ENCODE measurements at regions not wholly inside any gene's neighbourhood (a gene's known extent, or its start where the extent isn't known, plus 50 kb on each side); places are given as distances from the start of the nearest gene placed in this dataset.

DNA sequence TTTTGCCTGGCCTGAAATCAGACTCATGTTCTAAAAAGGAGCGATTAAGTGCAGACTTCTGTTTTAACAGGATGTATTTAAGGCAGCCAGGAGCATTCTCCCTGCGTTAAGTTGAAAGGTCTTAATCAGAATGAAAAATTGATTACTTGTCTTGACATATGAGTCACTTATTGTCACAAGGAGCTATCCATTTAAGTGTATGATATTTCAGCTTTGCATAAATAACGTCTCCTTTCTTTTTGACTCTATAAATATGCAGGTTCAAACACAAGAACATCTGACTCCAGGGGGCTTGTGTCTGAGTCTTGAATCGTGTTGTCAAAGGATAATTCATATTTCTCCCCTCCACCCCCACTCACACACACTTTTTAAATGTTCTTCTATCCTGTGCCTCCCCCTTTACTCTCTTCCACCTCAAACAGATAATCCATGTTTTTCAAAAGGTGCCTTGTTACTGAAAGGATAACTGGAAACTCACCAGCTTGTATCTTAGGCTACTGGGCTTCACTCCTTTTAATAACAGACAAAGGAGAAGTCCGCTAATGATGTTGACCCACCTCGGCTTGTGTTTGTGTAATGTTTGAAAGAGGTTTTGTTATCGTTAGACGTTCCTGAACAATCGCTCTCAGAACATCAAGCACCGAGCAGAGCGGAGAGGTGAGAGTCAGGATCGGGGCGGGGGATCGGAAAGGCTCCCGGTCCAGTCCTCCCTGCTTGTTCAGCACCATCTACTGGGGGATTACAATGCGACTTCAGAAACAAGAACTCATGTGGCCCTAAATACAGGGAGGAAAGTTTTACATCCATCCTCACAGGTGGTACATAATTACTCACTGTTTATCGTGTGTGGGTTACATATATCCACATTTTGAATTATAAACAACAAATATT lies 107.5 kb upstream of the RPL34 start:
- H3K36me3 ChIP-seq (replicated peaks; ENCODE audit: insufficient read depth, low read length): no peaks in the 10 kb centered on the region
- H3K9ac ChIP-seq (ENCODE audit: low read length): no peak overlapping the region
- no peaks in the 10 kb centered on the region for H4K20me1 ChIP-seq (ENCODE audit: insufficient read depth, low read length)
- no peaks in the 10 kb centered on the region for H3K27me3 ChIP-seq (replicated peaks; ENCODE audit: insufficient read depth, low read length)
- H3K79me2 ChIP-seq (ENCODE audit: low read length): no peaks in the 10 kb centered on the region
- TF ChIP-seq, protein P1, sequence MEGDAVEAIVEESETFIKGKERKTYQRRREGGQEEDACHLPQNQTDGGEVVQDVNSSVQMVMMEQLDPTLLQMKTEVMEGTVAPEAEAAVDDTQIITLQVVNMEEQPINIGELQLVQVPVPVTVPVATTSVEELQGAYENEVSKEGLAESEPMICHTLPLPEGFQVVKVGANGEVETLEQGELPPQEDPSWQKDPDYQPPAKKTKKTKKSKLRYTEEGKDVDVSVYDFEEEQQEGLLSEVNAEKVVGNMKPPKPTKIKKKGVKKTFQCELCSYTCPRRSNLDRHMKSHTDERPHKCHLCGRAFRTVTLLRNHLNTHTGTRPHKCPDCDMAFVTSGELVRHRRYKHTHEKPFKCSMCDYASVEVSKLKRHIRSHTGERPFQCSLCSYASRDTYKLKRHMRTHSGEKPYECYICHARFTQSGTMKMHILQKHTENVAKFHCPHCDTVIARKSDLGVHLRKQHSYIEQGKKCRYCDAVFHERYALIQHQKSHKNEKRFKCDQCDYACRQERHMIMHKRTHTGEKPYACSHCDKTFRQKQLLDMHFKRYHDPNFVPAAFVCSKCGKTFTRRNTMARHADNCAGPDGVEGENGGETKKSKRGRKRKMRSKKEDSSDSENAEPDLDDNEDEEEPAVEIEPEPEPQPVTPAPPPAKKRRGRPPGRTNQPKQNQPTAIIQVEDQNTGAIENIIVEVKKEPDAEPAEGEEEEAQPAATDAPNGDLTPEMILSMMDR (IDR thresholded peaks at IDR 0.05; ENCODE audit: low read length): no peak
- no peak for TF ChIP-seq EZH2phosphoT487 (IDR thresholded peaks at IDR 0.05; ENCODE audit: low read length)
- no peak for TF ChIP-seq EZH2 (optimal IDR thresholded peaks at IDR 0.05; ENCODE audit: low read depth, low read length)
- no peaks in the 10 kb centered on the region for H3K9me3 ChIP-seq (replicated peaks; ENCODE audit: insufficient read depth, low read length)
- no peak overlapping the region for H3K4me2 ChIP-seq (ENCODE audit: low read depth, low read length)
- H3K4me1 ChIP-seq (ENCODE audit: low read length): no peaks in the 10 kb centered on the region
- H3K4me3 ChIP-seq (ENCODE audit: low read length): no peak overlapping the region
- no peaks in the 10 kb centered on the region for H3F3A ChIP-seq (ENCODE audit: insufficient read depth, low read length)
- DNase-seq: no peak
- H2AFZ ChIP-seq (ENCODE audit: low read length): no peak overlapping the region
- no peaks in the 10 kb centered on the region for H3K9me2 ChIP-seq (replicated peaks; ENCODE audit: insufficient read depth, low read length)
- no peak overlapping the region for H3K27ac ChIP-seq (ENCODE audit: low read length)

DNA sequence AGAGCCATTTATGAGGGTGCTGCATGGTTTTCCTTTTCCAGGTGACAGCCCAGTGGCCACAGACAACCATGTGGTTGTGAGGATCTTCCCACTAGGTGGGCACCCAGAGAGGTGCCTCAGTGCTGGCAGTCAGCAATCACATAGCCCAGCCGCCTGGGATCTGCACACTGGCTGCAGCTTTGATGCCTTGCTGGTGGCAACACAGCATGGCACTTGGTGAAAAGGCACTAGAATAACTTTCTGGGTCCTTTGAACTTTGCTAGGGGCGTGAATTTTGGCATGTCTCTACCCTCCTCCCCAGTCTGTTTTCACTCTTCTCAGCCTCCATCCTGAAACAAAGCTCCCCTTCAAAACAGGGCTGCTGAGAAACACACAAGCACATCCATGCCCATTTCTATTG lies 108.8 kb upstream of the RPL34 start:
- Histone ChIP-seq H3K4me3 (ENCODE audit: low read length) (no peak overlapping the region), H3K36me3 (replicated peaks; ENCODE audit: insufficient read depth, low read length) (no peaks in the 10 kb centered on the region), H3F3A (ENCODE audit: insufficient read depth, low read length) (no peaks in the 10 kb centered on the region), H2AFZ (ENCODE audit: low read length) (no peak overlapping the region), H3K27me3 (replicated peaks; ENCODE audit: insufficient read depth, low read length) (no peaks in the 10 kb centered on the region), H3K4me1 (ENCODE audit: low read length) (no peaks in the 10 kb centered on the region), H4K20me1 (ENCODE audit: insufficient read depth, low read length) (no peaks in the 10 kb centered on the region), H3K9ac (ENCODE audit: low read length) (no peak overlapping the region), H3K27ac (ENCODE audit: low read length) (no peak overlapping the region), H3K9me2 (replicated peaks; ENCODE audit: insufficient read depth, low read length) (no peaks in the 10 kb centered on the region), H3K4me2 (ENCODE audit: low read depth, low read length) (no peak overlapping the region), H3K9me3 (replicated peaks; ENCODE audit: insufficient read depth, low read length) (no peaks in the 10 kb centered on the region), H3K79me2 (ENCODE audit: low read length) (no peaks in the 10 kb centered on the region)
- no peak for DNase-seq
- TF ChIP-seq EZH2 (optimal IDR thresholded peaks at IDR 0.05; ENCODE audit: low read depth, low read length): no peak
- TF ChIP-seq, protein P1 (IDR thresholded peaks at IDR 0.05; ENCODE audit: low read length): no peak
- no peak for TF ChIP-seq EZH2phosphoT487 (IDR thresholded peaks at IDR 0.05; ENCODE audit: low read length)

DNA sequence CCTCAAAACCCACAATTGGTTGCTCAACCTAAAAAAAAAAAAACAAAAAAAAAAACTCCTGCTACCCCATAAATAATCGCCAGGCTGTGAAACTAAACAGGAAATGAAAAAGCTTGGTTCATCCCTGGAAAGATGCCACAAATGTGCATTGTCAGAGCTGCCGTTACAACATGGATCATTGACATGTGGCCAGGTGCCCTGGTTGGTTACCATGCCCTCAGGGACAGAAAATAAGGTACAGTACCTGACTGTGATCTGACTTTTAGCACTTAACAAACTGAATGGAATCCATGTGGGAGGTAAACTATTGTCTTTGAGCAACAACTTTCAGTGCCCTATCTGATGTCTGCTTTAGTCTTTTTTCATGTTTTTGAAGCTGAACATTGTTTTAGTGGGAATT lies 118.0 kb upstream of the RPL34 start:
- Histone ChIP-seq H3K4me1 (ENCODE audit: low read length) (no peaks in the 10 kb centered on the region), H3K27ac (ENCODE audit: low read length) (no peak overlapping the region), H3K9me2 (replicated peaks; ENCODE audit: insufficient read depth, low read length) (no peaks in the 10 kb centered on the region), H3K27me3 (replicated peaks; ENCODE audit: insufficient read depth, low read length) (no peaks in the 10 kb centered on the region), H3K79me2 (ENCODE audit: low read length) (no peaks in the 10 kb centered on the region), H3K4me2 (ENCODE audit: low read depth, low read length) (no peak overlapping the region), H3K9me3 (replicated peaks; ENCODE audit: insufficient read depth, low read length) (no peaks in the 10 kb centered on the region), H3K9ac (ENCODE audit: low read length) (no peak overlapping the region), H3K36me3 (replicated peaks; ENCODE audit: insufficient read depth, low read length) (no peaks in the 10 kb centered on the region), H4K20me1 (ENCODE audit: insufficient read depth, low read length) (no peaks in the 10 kb centered on the region), H3K4me3 (ENCODE audit: low read length) (no peak overlapping the region), H3F3A (ENCODE audit: insufficient read depth, low read length) (no peaks in the 10 kb centered on the region), H2AFZ (ENCODE audit: low read length) (no peak overlapping the region)
- no peak for DNase-seq
- TF ChIP-seq, protein P1 (IDR thresholded peaks at IDR 0.05; ENCODE audit: low read length): no peak
- TF ChIP-seq EZH2 (optimal IDR thresholded peaks at IDR 0.05; ENCODE audit: low read depth, low read length) (no peak), EZH2phosphoT487 (IDR thresholded peaks at IDR 0.05; ENCODE audit: low read length) (no peak)

Measured in MM.1S (cell line).